ENCODE measurements at regions not wholly inside any gene's neighbourhood (a gene's known extent, or its start where the extent isn't known, plus 50 kb on each side); places are given as distances from the start of the nearest gene placed in this dataset.

DNA sequence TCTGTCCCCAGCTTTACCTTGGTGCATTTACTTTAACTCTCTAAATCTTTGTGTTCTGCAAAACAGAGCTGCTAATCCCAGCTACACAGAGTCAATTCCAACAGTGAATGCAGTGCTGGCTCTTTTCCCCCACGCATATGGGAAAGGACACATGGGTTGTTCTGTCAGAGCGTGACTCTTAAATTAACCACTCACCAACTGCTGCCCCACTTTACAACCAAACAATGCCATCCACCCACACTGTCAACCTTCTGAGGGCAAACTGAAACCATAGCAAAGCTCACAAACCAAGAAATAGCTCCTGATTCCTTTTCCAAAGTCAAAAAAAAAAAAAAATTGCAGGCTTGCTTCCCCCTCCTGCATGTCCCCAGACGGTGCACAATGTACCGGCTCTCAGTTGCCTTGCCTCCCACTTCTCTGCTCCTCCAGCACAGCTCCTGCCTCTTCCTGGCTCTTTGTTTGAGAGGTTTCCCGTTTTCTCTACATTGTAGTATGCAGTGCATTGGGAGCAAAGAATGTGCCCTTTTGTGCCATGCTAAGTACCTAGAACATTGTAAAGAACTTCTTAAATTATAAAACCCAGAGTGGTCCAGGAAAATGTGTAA, 151.5 kb upstream of the DAPK1 start:
- POLR2A ChIA-PET (ENCODE audit: partially characterized antibody): interaction anchor here (1.2 to 1.7 kb wide), 2 partner anchors 74 to 77 kb away, joined by 3 to 5 read pairs; no protein-coding TSS in a partner anchor
- H2BK12ac ChIP-seq (ENCODE audit: low read depth, low read length): no peak overlapping the region
- no peak overlapping the region for H3K27ac ChIP-seq (ENCODE audit: low read depth, low read length)
- H2BK5ac ChIP-seq (ENCODE audit: low read depth, low read length): no peak overlapping the region
- no peak overlapping the region for H4K8ac ChIP-seq (ENCODE audit: extremely low read depth, insufficient read depth, low read length)
- H3K18ac ChIP-seq (ENCODE audit: extremely low read depth, low read length): no peak overlapping the region; the same call in 1 of the 2 replicates
- H3K4me3 ChIP-seq (ENCODE audit: extremely low read depth in 1 of 4, insufficient read depth in 2 of 4, low read depth in 3 of 4, low read length in 4 of 4): no peak overlapping the region
- no peak overlapping the region for H3K14ac ChIP-seq (ENCODE audit: insufficient read length)
- no peak overlapping the region for H2BK120ac ChIP-seq (replicated peaks; ENCODE audit: low read depth, low read length)
- H3K4me2 ChIP-seq (ENCODE audit: insufficient read depth in 1 of 2, low read depth in 2 of 2, low read length in 2 of 2): no peak overlapping the region
- H3K27me3 ChIP-seq (replicated peaks in 1 of 4; ENCODE audit: control insufficient read depth in 3 of 4, extremely low read depth in 1 of 4, insufficient read depth in 3 of 4, low read length in 3 of 4): no peaks in the 10 kb centered on the region
- peaks cover 0 to 8% (median 4%) of the 10 kb centered on the region in 4 experiments; a peak in 4 of 7 replicates for H3K4me1 ChIP-seq (replicated peaks in 1 of 4; ENCODE audit: control insufficient read depth in 3 of 4, insufficient read depth in 4 of 4, low read length in 3 of 4)
- no peak overlapping the region for H3K23ac ChIP-seq (ENCODE audit: insufficient read length)
- no peaks in the 10 kb centered on the region for H3K79me2 ChIP-seq (ENCODE audit: control insufficient read depth in 1 of 2, insufficient read depth in 2 of 2, low read length in 2 of 2)
- no peak overlapping the region for H3K4ac ChIP-seq (replicated peaks; ENCODE audit: insufficient read length, low read depth, low read length)
- WGBS, 2 experiments (ENCODE audit: extremely low coverage in 1 of 2, insufficient coverage in 1 of 2, insufficient read length in 1 of 2, insufficient replicate concordance in 2 of 2, low coverage in 1 of 2, low lambda C conversion rate in 2 of 2, missing lambda C conversion rate in 1 of 2): 61% methylated on average over 5 of the region's 5 CpGs; no CpG with 5 or more reads in 1 of the 2 experiments
- H3K9ac ChIP-seq (replicated peaks in 1 of 4; ENCODE audit: extremely low read depth in 1 of 4, low read depth in 3 of 4, low read length in 3 of 4): no peak overlapping the region
- no peak overlapping the region for H4K5ac ChIP-seq (ENCODE audit: insufficient read length, low read depth, low read length)
- no peak overlapping the region for H2AK5ac ChIP-seq (ENCODE audit: low read depth, low read length)
- no peak overlapping the region for H3K56ac ChIP-seq (replicated peaks; ENCODE audit: insufficient read length, low read depth, low read length)
- CTCF ChIA-PET (ENCODE audit: partially characterized antibody): interaction anchor here (0.7 to 1.4 kb wide), 4 partner anchors 9 to 317 kb away, joined by 3 to 5 read pairs (median 4); no protein-coding TSS in a partner anchor
- H3K79me1 ChIP-seq (ENCODE audit: low read depth, low read length): no peaks in the 10 kb centered on the region
- H4K20me1 ChIP-seq (replicated peaks in 1 of 2; ENCODE audit: control insufficient read depth in 1 of 2, insufficient read depth in 2 of 2, low read length in 2 of 2): no peaks in the 10 kb centered on the region
- no peak for FAIRE-seq
- no peak overlapping the region for H4K91ac ChIP-seq (replicated peaks; ENCODE audit: insufficient read length, low read length)
- no peak overlapping the region for H2BK20ac ChIP-seq (ENCODE audit: low read length)
- no peaks in the 10 kb centered on the region for H3K36me3 ChIP-seq (ENCODE audit: control insufficient read depth in 2 of 4, insufficient read depth in 4 of 4, low read length in 3 of 4)
- H3K23me2 ChIP-seq (ENCODE audit: low read depth, low read length): no peaks in the 10 kb centered on the region
- H3K9me3 ChIP-seq (ENCODE audit: insufficient read depth in 2 of 2, low read depth in 1 of 2, low read length in 1 of 2): no peaks in the 10 kb centered on the region
- no peak overlapping the region for H2BK15ac ChIP-seq (ENCODE audit: low read length)
- DNase-seq (ENCODE audit: low read depth in 1 of 2, low spot score in 2 of 2): no peak
- H2AFZ ChIP-seq (ENCODE audit: low read length): 0 out of 2 replicates have a peak overlapping the region, but pooled peaks have one; percentile 72
- TF ChIP-seq FOSL1 (IDR thresholded peaks at IDR 0.05; ENCODE audit: insufficient read depth, low read depth, low read length) (no peak), CTBP2 (IDR thresholded peaks at IDR 0.05; ENCODE audit: borderline replicate concordance, insufficient read depth, insufficient read length, low read length) (no peak), CREB1 (IDR thresholded peaks at IDR 0.05) (no peak), HDAC6 (IDR thresholded peaks at IDR 0.05; ENCODE audit: low read depth, low read length) (no peak), PHF8 (conservative IDR thresholded peaks at IDR 0.05; ENCODE audit: low read depth, low read length) (no peak), RNF2 (IDR thresholded peaks at IDR 0.05; ENCODE audit: borderline replicate concordance, low read depth, low read length, missing control alignments, poor library complexity, severe bottlenecking) (no peak), EZH2 (IDR thresholded peaks at IDR 0.05; ENCODE audit: low read depth, low read length, severe bottlenecking) (no peak), KDM5A (IDR thresholded peaks at IDR 0.05; ENCODE audit: low read length) (no peak), RBBP5 (IDR thresholded peaks at IDR 0.05; ENCODE audit: borderline replicate concordance, low read depth, low read length) (no peak), CHD2 (IDR thresholded peaks at IDR 0.05; ENCODE audit: low read length) (no peak), RXRA (IDR thresholded peaks at IDR 0.05; ENCODE audit: insufficient read depth, low read depth, low read length) (no peak), POLR2A (IDR thresholded peaks at IDR 0.05; ENCODE audit: control extremely low read depth in 1 of 2, low read depth in 2 of 2, low read length in 2 of 2) (no peak)
